ENCODE measurements at regions not wholly inside any gene's neighbourhood (a gene's known extent, or its start where the extent isn't known, plus 50 kb on each side); places are given as distances from the start of the nearest gene placed in this dataset.

GRCh38 chr2:21854938-21855337, 731.2 kb downstream of the TDRD15 start:
- TF ChIP-seq, protein P1, sequence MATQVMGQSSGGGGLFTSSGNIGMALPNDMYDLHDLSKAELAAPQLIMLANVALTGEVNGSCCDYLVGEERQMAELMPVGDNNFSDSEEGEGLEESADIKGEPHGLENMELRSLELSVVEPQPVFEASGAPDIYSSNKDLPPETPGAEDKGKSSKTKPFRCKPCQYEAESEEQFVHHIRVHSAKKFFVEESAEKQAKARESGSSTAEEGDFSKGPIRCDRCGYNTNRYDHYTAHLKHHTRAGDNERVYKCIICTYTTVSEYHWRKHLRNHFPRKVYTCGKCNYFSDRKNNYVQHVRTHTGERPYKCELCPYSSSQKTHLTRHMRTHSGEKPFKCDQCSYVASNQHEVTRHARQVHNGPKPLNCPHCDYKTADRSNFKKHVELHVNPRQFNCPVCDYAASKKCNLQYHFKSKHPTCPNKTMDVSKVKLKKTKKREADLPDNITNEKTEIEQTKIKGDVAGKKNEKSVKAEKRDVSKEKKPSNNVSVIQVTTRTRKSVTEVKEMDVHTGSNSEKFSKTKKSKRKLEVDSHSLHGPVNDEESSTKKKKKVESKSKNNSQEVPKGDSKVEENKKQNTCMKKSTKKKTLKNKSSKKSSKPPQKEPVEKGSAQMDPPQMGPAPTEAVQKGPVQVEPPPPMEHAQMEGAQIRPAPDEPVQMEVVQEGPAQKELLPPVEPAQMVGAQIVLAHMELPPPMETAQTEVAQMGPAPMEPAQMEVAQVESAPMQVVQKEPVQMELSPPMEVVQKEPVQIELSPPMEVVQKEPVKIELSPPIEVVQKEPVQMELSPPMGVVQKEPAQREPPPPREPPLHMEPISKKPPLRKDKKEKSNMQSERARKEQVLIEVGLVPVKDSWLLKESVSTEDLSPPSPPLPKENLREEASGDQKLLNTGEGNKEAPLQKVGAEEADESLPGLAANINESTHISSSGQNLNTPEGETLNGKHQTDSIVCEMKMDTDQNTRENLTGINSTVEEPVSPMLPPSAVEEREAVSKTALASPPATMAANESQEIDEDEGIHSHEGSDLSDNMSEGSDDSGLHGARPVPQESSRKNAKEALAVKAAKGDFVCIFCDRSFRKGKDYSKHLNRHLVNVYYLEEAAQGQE (IDR thresholded peaks at IDR 0.05; ENCODE audit: insufficient read depth in 1 of 2, low read depth in 2 of 2, low read length in 2 of 2): no peak
- no peak for TF ChIP-seq TAF1 (IDR thresholded peaks at IDR 0.05; ENCODE audit: borderline replicate concordance, insufficient read depth, low read length)
- no peak for TF ChIP-seq FOXP2 (optimal IDR thresholded peaks at IDR 0.05; ENCODE audit: borderline replicate concordance, extremely low read depth, extremely low read length, insufficient read depth)
- no peak for TF ChIP-seq SIN3A (IDR thresholded peaks at IDR 0.05; ENCODE audit: borderline replicate concordance, insufficient read depth, low read length)

DNA sequence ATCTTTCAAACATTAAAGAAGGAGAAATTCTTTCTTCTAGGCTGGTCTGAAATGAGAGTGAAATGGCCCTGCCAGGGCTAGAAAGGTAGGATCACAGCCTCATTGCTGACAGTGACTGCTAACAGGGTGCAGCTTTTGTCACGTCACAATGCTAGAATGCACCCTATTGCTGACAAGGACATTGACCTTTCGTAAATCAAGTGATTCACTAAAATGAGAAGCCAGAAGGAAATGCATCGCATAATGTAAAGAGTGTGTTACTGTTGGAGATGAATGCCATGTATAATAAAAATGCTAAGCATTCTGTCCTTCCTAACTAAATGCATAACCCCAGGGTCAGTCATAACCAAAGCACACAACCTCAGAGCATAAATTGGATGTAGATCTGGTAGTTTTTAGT, 732.9 kb downstream of the TDRD15 start:
- TF ChIP-seq SIN3A (IDR thresholded peaks at IDR 0.05; ENCODE audit: borderline replicate concordance, insufficient read depth, low read length) (no peak), POLR2AphosphoS5 (IDR thresholded peaks at IDR 0.05; ENCODE audit: low read depth, low read length) (no peak), FOXP2 (optimal IDR thresholded peaks at IDR 0.05; ENCODE audit: borderline replicate concordance, extremely low read depth, extremely low read length, insufficient read depth) (no peak), TAF1 (IDR thresholded peaks at IDR 0.05; ENCODE audit: borderline replicate concordance, insufficient read depth, low read length) (no peak)
- TF ChIP-seq, protein P1 (IDR thresholded peaks at IDR 0.05; ENCODE audit: insufficient read depth in 1 of 2, low read depth in 2 of 2, low read length in 2 of 2): no peak

- TF ChIP-seq POLR2AphosphoS5 (IDR thresholded peaks at IDR 0.05; ENCODE audit: low read depth, low read length) (no peak), SIN3A (IDR thresholded peaks at IDR 0.05; ENCODE audit: borderline replicate concordance, insufficient read depth, low read length) (no peak), TAF1 (IDR thresholded peaks at IDR 0.05; ENCODE audit: borderline replicate concordance, insufficient read depth, low read length) (no peak), FOXP2 (optimal IDR thresholded peaks at IDR 0.05; ENCODE audit: borderline replicate concordance, extremely low read depth, extremely low read length, insufficient read depth) (no peak)
- TF ChIP-seq, protein P1 (IDR thresholded peaks at IDR 0.05; ENCODE audit: insufficient read depth in 1 of 2, low read depth in 2 of 2, low read length in 2 of 2): no peak
These were observed 737.1 kb downstream of the TDRD15 start for GRCh38 chr2:21860907-21861306.

DNA sequence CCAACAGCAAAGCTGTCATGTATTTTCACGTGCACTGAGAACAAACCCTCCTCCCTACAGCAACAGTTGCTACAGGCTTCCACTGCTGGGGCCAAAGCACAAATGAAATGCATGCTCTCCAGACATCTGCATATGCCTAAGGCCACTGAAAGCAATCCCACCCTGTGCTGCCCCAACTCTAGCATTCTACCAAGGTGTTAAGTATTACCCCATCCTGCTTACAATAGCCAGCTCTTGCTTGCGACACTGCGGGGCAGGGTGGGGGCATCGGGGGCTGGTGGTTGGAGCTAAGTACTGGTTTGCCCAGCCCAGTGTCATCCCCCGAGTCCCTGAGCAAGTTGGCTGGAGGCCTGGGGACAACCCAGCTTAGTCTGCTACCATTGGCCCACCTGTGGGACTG, 742.5 kb downstream of the TDRD15 start:
- no peak for TF ChIP-seq POLR2AphosphoS5 (IDR thresholded peaks at IDR 0.05; ENCODE audit: low read depth, low read length)
- no peak for TF ChIP-seq SIN3A (IDR thresholded peaks at IDR 0.05; ENCODE audit: borderline replicate concordance, insufficient read depth, low read length)
- TF ChIP-seq TAF1 (IDR thresholded peaks at IDR 0.05; ENCODE audit: borderline replicate concordance, insufficient read depth, low read length): no peak
- no peak for TF ChIP-seq FOXP2 (optimal IDR thresholded peaks at IDR 0.05; ENCODE audit: borderline replicate concordance, extremely low read depth, extremely low read length, insufficient read depth)
- TF ChIP-seq, protein P1 (IDR thresholded peaks at IDR 0.05; ENCODE audit: insufficient read depth in 1 of 2, low read depth in 2 of 2, low read length in 2 of 2): no peak

GRCh38 chr2:21887881-21888280, 764.1 kb downstream of the TDRD15 start:
- TF ChIP-seq TAF1 (IDR thresholded peaks at IDR 0.05; ENCODE audit: borderline replicate concordance, insufficient read depth, low read length) (no peak), FOXP2 (optimal IDR thresholded peaks at IDR 0.05; ENCODE audit: borderline replicate concordance, extremely low read depth, extremely low read length, insufficient read depth) (no peak), SIN3A (IDR thresholded peaks at IDR 0.05; ENCODE audit: borderline replicate concordance, insufficient read depth, low read length) (no peak), POLR2AphosphoS5 (IDR thresholded peaks at IDR 0.05; ENCODE audit: low read depth, low read length) (no peak)
- TF ChIP-seq, protein P1 (IDR thresholded peaks at IDR 0.05; ENCODE audit: insufficient read depth in 1 of 2, low read depth in 2 of 2, low read length in 2 of 2): no peak

Data from PFSK-1 (cell line).